ENCODE measurements at regions not wholly inside any gene's neighbourhood (a gene's known extent, or its start where the extent isn't known, plus 50 kb on each side); places are given as distances from the start of the nearest gene placed in this dataset.

GRCh38 chr16:86317813-86318650 is 192.3 kb upstream of the FOXF1 start:
- H3K9ac ChIP-seq (ENCODE audit: low read length): no peak overlapping the region
- no peaks in the 10 kb centered on the region for H3K9me2 ChIP-seq (replicated peaks; ENCODE audit: insufficient read depth, low read length)
- 0 out of 2 replicates have a peak overlapping the region, but pooled peaks have one; percentile 14 for H2AFZ ChIP-seq (ENCODE audit: low read length)
- no peaks in the 10 kb centered on the region for H3K27me3 ChIP-seq (ENCODE audit: low read length)
- no peak overlapping the region for H3K4me2 ChIP-seq (ENCODE audit: low read depth, low read length, poor library complexity, severe bottlenecking)
- H3K27ac ChIP-seq (ENCODE audit: low read length): no peak overlapping the region
- no peaks in the 10 kb centered on the region for H4K20me1 ChIP-seq (ENCODE audit: insufficient read depth, low read depth, low read length)
- H3K36me3 ChIP-seq (ENCODE audit: insufficient read depth, low read length): no peaks in the 10 kb centered on the region
- no peak for DNase-seq
- H3K4me3 ChIP-seq (ENCODE audit: low read length): no peak overlapping the region
- no peaks in the 10 kb centered on the region for H3K79me2 ChIP-seq (ENCODE audit: low read length)
- H3K4me1 ChIP-seq (ENCODE audit: low read length): no peaks in the 10 kb centered on the region
- no peaks in the 10 kb centered on the region for H3K9me3 ChIP-seq (ENCODE audit: low read length)

- Histone ChIP-seq H3K9ac (ENCODE audit: low read length) (no peak overlapping the region), H2AFZ (ENCODE audit: low read length) (no peak overlapping the region), H3K36me3 (ENCODE audit: insufficient read depth, low read length) (no peaks in the 10 kb centered on the region), H3K79me2 (ENCODE audit: low read length) (no peaks in the 10 kb centered on the region), H3K4me2 (ENCODE audit: low read depth, low read length, poor library complexity, severe bottlenecking) (no peak overlapping the region), H4K20me1 (ENCODE audit: insufficient read depth, low read depth, low read length) (no peaks in the 10 kb centered on the region), H3K4me1 (ENCODE audit: low read length) (no peaks in the 10 kb centered on the region), H3K27ac (ENCODE audit: low read length) (no peak overlapping the region), H3K27me3 (ENCODE audit: low read length) (no peaks in the 10 kb centered on the region), H3K4me3 (ENCODE audit: low read length) (no peak overlapping the region), H3K9me3 (ENCODE audit: low read length) (no peaks in the 10 kb centered on the region), H3K9me2 (replicated peaks; ENCODE audit: insufficient read depth, low read length) (no peaks in the 10 kb centered on the region)
- DNase-seq: no peak
These were observed 190.6 kb upstream of the FOXF1 start for GRCh38 chr16:86319585-86320236.

- DNase-seq: no peak
- Histone ChIP-seq H3K9me3 (ENCODE audit: low read length) (no peaks in the 10 kb centered on the region), H3K79me2 (ENCODE audit: low read length) (no peaks in the 10 kb centered on the region), H4K20me1 (ENCODE audit: insufficient read depth, low read depth, low read length) (no peaks in the 10 kb centered on the region), H3K27me3 (ENCODE audit: low read length) (no peaks in the 10 kb centered on the region), H3K27ac (ENCODE audit: low read length) (no peak overlapping the region), H3K9me2 (replicated peaks; ENCODE audit: insufficient read depth, low read length) (no peaks in the 10 kb centered on the region), H3K4me1 (ENCODE audit: low read length) (no peaks in the 10 kb centered on the region), H3K9ac (ENCODE audit: low read length) (no peak overlapping the region), H3K4me3 (ENCODE audit: low read length) (no peak overlapping the region), H3K36me3 (ENCODE audit: insufficient read depth, low read length) (no peaks in the 10 kb centered on the region), H3K4me2 (ENCODE audit: low read depth, low read length, poor library complexity, severe bottlenecking) (no peak overlapping the region), H2AFZ (ENCODE audit: low read length) (no peak overlapping the region)
These were observed 190.1 kb upstream of the FOXF1 start for GRCh38 chr16:86320237-86320595.

- Histone ChIP-seq H3K27ac (ENCODE audit: low read length) (no peak overlapping the region), H3K9me3 (ENCODE audit: low read length) (no peaks in the 10 kb centered on the region), H3K27me3 (ENCODE audit: low read length) (no peaks in the 10 kb centered on the region), H3K9me2 (replicated peaks; ENCODE audit: insufficient read depth, low read length) (no peaks in the 10 kb centered on the region), H3K9ac (ENCODE audit: low read length) (no peak overlapping the region), H3K4me3 (ENCODE audit: low read length) (no peak overlapping the region), H3K79me2 (ENCODE audit: low read length) (no peaks in the 10 kb centered on the region), H2AFZ (ENCODE audit: low read length) (no peak overlapping the region), H3K4me1 (ENCODE audit: low read length) (no peaks in the 10 kb centered on the region), H4K20me1 (ENCODE audit: insufficient read depth, low read depth, low read length) (no peaks in the 10 kb centered on the region), H3K4me2 (ENCODE audit: low read depth, low read length, poor library complexity, severe bottlenecking) (no peak overlapping the region), H3K36me3 (ENCODE audit: insufficient read depth, low read length) (no peaks in the 10 kb centered on the region)
- DNase-seq: no peak
These were observed 188.8 kb upstream of the FOXF1 start for GRCh38 chr16:86321491-86321890.

GRCh38 chr16:86322283-86322682 is 188.0 kb upstream of the FOXF1 start:
- no peak overlapping the region for H3K4me3 ChIP-seq (ENCODE audit: low read length)
- H3K79me2 ChIP-seq (ENCODE audit: low read length): no peaks in the 10 kb centered on the region
- no peak for DNase-seq
- H3K4me1 ChIP-seq (ENCODE audit: low read length): no peaks in the 10 kb centered on the region
- no peak overlapping the region for H3K9ac ChIP-seq (ENCODE audit: low read length)
- no peaks in the 10 kb centered on the region for H3K36me3 ChIP-seq (ENCODE audit: insufficient read depth, low read length)
- H2AFZ ChIP-seq (ENCODE audit: low read length): no peak overlapping the region
- H3K27me3 ChIP-seq (ENCODE audit: low read length): no peaks in the 10 kb centered on the region
- H3K9me3 ChIP-seq (ENCODE audit: low read length): no peaks in the 10 kb centered on the region
- H3K9me2 ChIP-seq (replicated peaks; ENCODE audit: insufficient read depth, low read length): no peaks in the 10 kb centered on the region
- no peak overlapping the region for H3K4me2 ChIP-seq (ENCODE audit: low read depth, low read length, poor library complexity, severe bottlenecking)
- H4K20me1 ChIP-seq (ENCODE audit: insufficient read depth, low read depth, low read length): no peaks in the 10 kb centered on the region
- no peak overlapping the region for H3K27ac ChIP-seq (ENCODE audit: low read length)

GRCh38 chr16:86322806-86323205 is 187.5 kb upstream of the FOXF1 start:
- no peak overlapping the region for H3K9ac ChIP-seq (ENCODE audit: low read length)
- H3K27ac ChIP-seq (ENCODE audit: low read length): no peak overlapping the region
- H3K27me3 ChIP-seq (ENCODE audit: low read length): no peaks in the 10 kb centered on the region

GRCh38 chr16:86324320-86324719 is 186.0 kb upstream of the FOXF1 start:
- no peak overlapping the region for H3K4me3 ChIP-seq (ENCODE audit: low read length)

More at GRCh38 chr16:86322806-86323205, 187.5 kb upstream of the FOXF1 start:
- no peaks in the 10 kb centered on the region for H3K9me3 ChIP-seq (ENCODE audit: low read length)
- no peak overlapping the region for H3K4me3 ChIP-seq (ENCODE audit: low read length)
- H3K36me3 ChIP-seq (ENCODE audit: insufficient read depth, low read length): no peaks in the 10 kb centered on the region
- H3K4me1 ChIP-seq (ENCODE audit: low read length): no peaks in the 10 kb centered on the region
- no peaks in the 10 kb centered on the region for H3K9me2 ChIP-seq (replicated peaks; ENCODE audit: insufficient read depth, low read length)
- H3K4me2 ChIP-seq (ENCODE audit: low read depth, low read length, poor library complexity, severe bottlenecking): no peak overlapping the region
- no peak overlapping the region for H2AFZ ChIP-seq (ENCODE audit: low read length)
- H3K79me2 ChIP-seq (ENCODE audit: low read length): no peaks in the 10 kb centered on the region
- DNase-seq: no peak
- no peaks in the 10 kb centered on the region for H4K20me1 ChIP-seq (ENCODE audit: insufficient read depth, low read depth, low read length)

GRCh38 chr16:86325360-86325759 is 185.0 kb upstream of the FOXF1 start:
- H3K9me3 ChIP-seq (ENCODE audit: low read length): no peaks in the 10 kb centered on the region
- no peak overlapping the region for H3K27ac ChIP-seq (ENCODE audit: low read length)
- no peak overlapping the region for H2AFZ ChIP-seq (ENCODE audit: low read length)
- H3K79me2 ChIP-seq (ENCODE audit: low read length): no peaks in the 10 kb centered on the region
- H3K9ac ChIP-seq (ENCODE audit: low read length): no peak overlapping the region
- H4K20me1 ChIP-seq (ENCODE audit: insufficient read depth, low read depth, low read length): no peaks in the 10 kb centered on the region
- no peak for DNase-seq
- no peaks in the 10 kb centered on the region for H3K9me2 ChIP-seq (replicated peaks; ENCODE audit: insufficient read depth, low read length)
- H3K4me2 ChIP-seq (ENCODE audit: low read depth, low read length, poor library complexity, severe bottlenecking): no peak overlapping the region
- no peaks in the 10 kb centered on the region for H3K4me1 ChIP-seq (ENCODE audit: low read length)
- no peaks in the 10 kb centered on the region for H3K27me3 ChIP-seq (ENCODE audit: low read length)
- H3K36me3 ChIP-seq (ENCODE audit: insufficient read depth, low read length): no peaks in the 10 kb centered on the region
- H3K4me3 ChIP-seq (ENCODE audit: low read length): no peak overlapping the region

More at GRCh38 chr16:86324320-86324719, 186.0 kb upstream of the FOXF1 start:
- Histone ChIP-seq H3K27ac (ENCODE audit: low read length) (no peak overlapping the region), H3K27me3 (ENCODE audit: low read length) (no peaks in the 10 kb centered on the region), H3K4me2 (ENCODE audit: low read depth, low read length, poor library complexity, severe bottlenecking) (no peak overlapping the region), H3K9me2 (replicated peaks; ENCODE audit: insufficient read depth, low read length) (no peaks in the 10 kb centered on the region), H2AFZ (ENCODE audit: low read length) (no peak overlapping the region), H3K9me3 (ENCODE audit: low read length) (no peaks in the 10 kb centered on the region), H3K9ac (ENCODE audit: low read length) (no peak overlapping the region), H3K36me3 (ENCODE audit: insufficient read depth, low read length) (no peaks in the 10 kb centered on the region), H3K79me2 (ENCODE audit: low read length) (no peaks in the 10 kb centered on the region), H4K20me1 (ENCODE audit: insufficient read depth, low read depth, low read length) (no peaks in the 10 kb centered on the region), H3K4me1 (ENCODE audit: low read length) (no peaks in the 10 kb centered on the region)
- DNase-seq: no peak
